Coronary artery (tissue), 2 donors: ENCODE measurements at regions not wholly inside any gene's neighbourhood (a gene's known extent, or its start where the extent isn't known, plus 50 kb on each side); places are given as distances from the start of the nearest gene placed in this dataset.

Experiments
- DNase-seq: peaks from one replicate; pipeline ENCODE4 v3.0.0-alpha.2; 2017; ENCODE audit warnings: low spot score
- H3K27ac ChIP-seq, 2 donors: fragments of 200-600 bp; sonication (generic); one replicate each; pipeline ENCODE4 v1.5.1; 2016 to 2019
- H3K4me3 ChIP-seq: fragments of 200-600 bp; sonication (generic); 2 replicates; pipeline ENCODE4 v1.5.1; 2016; ENCODE audit warnings: mild to moderate bottlenecking, moderate library complexity
- CTCF ChIP-seq: fragments of 200-600 bp; sonication (generic); IDR thresholded peaks from one replicate; pipeline ENCODE4 v1.5.1; 2019; ENCODE audit warnings: antibody characterized with exemption

GRCh38 chr7:145978769-145979168 is 137.8 kb upstream of the CNTNAP2 start:
- TF ChIP-seq CTCF = no peak
- H3K27ac ChIP-seq = no peak overlapping the region
- H3K4me3 ChIP-seq = no peak overlapping the region
- DNase-seq = no peak

- H3K27ac ChIP-seq = no peak overlapping the region
- H3K4me3 ChIP-seq = no peak overlapping the region
- DNase-seq = no peak
- no peak for TF ChIP-seq CTCF
Measured at GRCh38 chr7:145959981-145960380, 156.6 kb upstream of the CNTNAP2 start.

- Histone ChIP-seq H3K4me3 (no peak overlapping the region), H3K27ac (no peak overlapping the region)
- TF ChIP-seq CTCF = no peak
- DNase-seq = no peak
Measured at GRCh38 chr7:145957160-145957890, 159.3 kb upstream of the CNTNAP2 start.

- Histone ChIP-seq H3K27ac (no peak overlapping the region), H3K4me3 (no peak overlapping the region)
- TF ChIP-seq CTCF = no peak
- no peak for DNase-seq
Measured at GRCh38 chr7:145951566-145951965, 165.0 kb upstream of the CNTNAP2 start.

GRCh38 chr7:145928937-145929336 is 187.7 kb upstream of the CNTNAP2 start:
- no peak for TF ChIP-seq CTCF
- no peak for DNase-seq
- Histone ChIP-seq H3K27ac (no peak overlapping the region), H3K4me3 (no peak overlapping the region)

GRCh38 chr7:145919712-145920111 is 196.9 kb upstream of the CNTNAP2 start:
- no peak for DNase-seq

More at GRCh38 chr7:145919712-145920111, 196.9 kb upstream of the CNTNAP2 start:
- no peak overlapping the region for H3K27ac ChIP-seq
- no peak for TF ChIP-seq CTCF
- H3K4me3 ChIP-seq = no peak overlapping the region
